HCT116 (cell line): ENCODE measurements at regions not wholly inside any gene's neighbourhood (a gene's known extent, or its start where the extent isn't known, plus 50 kb on each side); places are given as distances from the start of the nearest gene placed in this dataset.

Experiments used
- ATAC-seq: fragments of 200-7000 bp; cut with Tn5 transposase; 2 replicates; pipeline ENCODE4 v1.9.1; 2020; ENCODE audit warnings: mild to moderate bottlenecking, moderate library complexity
- BruUV-seq: library from RNA; stranded (reverse); fragments of 400-500 nt; replicated peaks from 2 replicates; lab custom pipeline; 2021; lab: Mats Ljungman, UMichigan
- CTCF ChIA-PET: fragments of 300-600 bp; sonication (Branson Sonifier 250); formaldehyde crosslinking; loops from one replicate; lab custom pipeline; 2021; ENCODE audit warnings: antibody characterized with exemption; lab: Charles Lee
- POLR2A ChIA-PET: fragments of 300-600, 350-600 bp; sonication (Branson Sonifier 250); formaldehyde crosslinking; loops from one replicate; lab custom pipeline; 2021; ENCODE audit warnings: antibody characterized with exemption; lab: Charles Lee
- RAD21 ChIA-PET, 2 experiments: fragments of 300-600 bp; sonication (Branson Sonifier 250); formaldehyde crosslinking; loops; one replicate each; lab custom pipeline; 2023; ENCODE audit warnings: low total read pairs in 2 of 2; ENCODE audit not compliant: uncharacterized antibody in 2 of 2, unreplicated experiment in 2 of 2, low non-redundant PET in 1 of 2; lab: Charles Lee
- DNase-seq: peaks from one replicate; pipeline ENCODE4 v3.0.0-alpha.2; 2010; ENCODE audit warnings: low read depth, low spot score
- H2AFZ ChIP-seq: fragments of 200-600 bp; shearing (Covaris generic), sonication (generic); 2 replicates; pipeline ENCODE4 v1.6.1; 2017; ENCODE audit warnings: low read depth, mixed run types, mixed read lengths, antibody characterized with exemption, low read length; ENCODE audit not compliant: poor library complexity, severe bottlenecking
- H3K27ac ChIP-seq: 2 replicates; pipeline ENCODE4 v1.5.1; 2012; ENCODE audit warnings: low read depth, low read length
- H3K27me3 ChIP-seq: fragments of 200-600 bp; sonication (generic); 2 replicates; pipeline ENCODE4 v1.6.1; 2016; ENCODE audit warnings: mixed run types, low read length, mixed read lengths; ENCODE audit not compliant: insufficient read depth
- H3K36me3 ChIP-seq, 2 experiments: fragments of 200-500 bp in 1 of 2; fragments of 200-600 bp in 1 of 2; sonication (Bioruptor generic) in 1 of 2; sonication (generic) in 1 of 2; 2 replicates each; pipeline versions ENCODE4 v1.5.1 to v1.6.1; 2014 to 2016; ENCODE audit warnings: low read length in 2 of 2, inconsistent platforms in 1 of 2, mixed read lengths in 1 of 2, mixed run types in 1 of 2; ENCODE audit not compliant: insufficient read depth in 2 of 2, control insufficient read depth in 1 of 2
- H3K4me1 ChIP-seq, 2 experiments: fragments of 200-600 bp in 1 of 2; sonication (generic) in 1 of 2; 2 replicates each; pipeline versions ENCODE4 v1.5.1 to v1.6.1; 2012 to 2017; ENCODE audit warnings: low read length in 2 of 2, inconsistent platforms in 1 of 2, mild to moderate bottlenecking in 1 of 2, mixed read lengths in 1 of 2, mixed run types in 1 of 2, moderate library complexity in 1 of 2; ENCODE audit not compliant: insufficient read depth in 2 of 2, control insufficient read depth in 1 of 2
- H3K4me2 ChIP-seq: fragments of 200-600 bp; sonication (generic); 2 replicates; pipeline ENCODE4 v1.6.1; 2017; ENCODE audit warnings: mixed run types, low read length, mixed read lengths
- H3K4me3 ChIP-seq, 2 experiments: fragments of 200-600 bp in 1 of 2; sonication (generic) in 1 of 2; replicated peaks in 1 of 2; 2 replicates each; pipeline ENCODE4 v1.5.1; 2011 to 2016; ENCODE audit warnings: low read length in 2 of 2, control low read depth in 1 of 2, low read depth in 1 of 2, mild to moderate bottlenecking in 1 of 2, mixed read lengths in 1 of 2, mixed run types in 1 of 2
- H3K79me2 ChIP-seq: fragments of 200-600 bp; sonication (generic); 2 replicates; pipeline ENCODE4 v1.6.1; 2017; ENCODE audit warnings: mild to moderate bottlenecking, mixed run types, low read length, moderate library complexity, mixed read lengths; ENCODE audit not compliant: insufficient read depth
- H3K9ac ChIP-seq: fragments of 200-600 bp; sonication (generic); 2 replicates; pipeline ENCODE4 v1.6.1; 2016; ENCODE audit warnings: low read length, mixed read lengths
- H3K9me2 ChIP-seq: fragments of 200-600 bp; sonication (generic), shearing (Covaris generic); 2 replicates; pipeline ENCODE4 v1.6.1; 2017; ENCODE audit warnings: mixed run types, mild to moderate bottlenecking, moderate library complexity; ENCODE audit not compliant: insufficient read depth
- H3K9me3 ChIP-seq, 2 experiments: fragments of 200-500 bp in 1 of 2; fragments of 200-600 bp in 1 of 2; sonication (Bioruptor generic) in 1 of 2; sonication (generic) in 1 of 2; 2 replicates each; pipeline ENCODE4 v1.6.1; 2014 to 2017; ENCODE audit warnings: low read length in 2 of 2, mixed read lengths in 2 of 2, inconsistent platforms in 1 of 2, low read depth in 1 of 2, mild to moderate bottlenecking in 1 of 2, mixed run types in 1 of 2, moderate library complexity in 1 of 2; ENCODE audit not compliant: control insufficient read depth in 1 of 2, insufficient read depth in 1 of 2
- H4K20me1 ChIP-seq: fragments of 200-600 bp; sonication (generic), shearing (Covaris generic); 2 replicates; pipeline ENCODE4 v1.6.1; 2017; ENCODE audit warnings: mixed run types, mild to moderate bottlenecking, moderate library complexity; ENCODE audit not compliant: insufficient read depth
- CBX3 ChIP-seq: IDR thresholded peaks from 2 replicates; pipeline ENCODE4 v1.6.1; 2012; ENCODE audit warnings: low read depth
- EGR1 ChIP-seq: IDR thresholded peaks from 2 replicates; pipeline ENCODE4 v1.6.1; 2012; ENCODE audit warnings: low read depth
- ELF1 ChIP-seq: IDR thresholded peaks from 2 replicates; pipeline ENCODE4 v1.6.1; 2012; ENCODE audit warnings: low read depth, borderline replicate concordance
- EZH2 ChIP-seq: fragments of 200-600 bp; sonication (generic); IDR thresholded peaks from 2 replicates; pipeline ENCODE4 v1.6.1; 2017; ENCODE audit warnings: antibody characterized with exemption, mixed run types
- EZH2phosphoT487 ChIP-seq: fragments of 200-600 bp; IDR thresholded peaks from 2 replicates; pipeline ENCODE4 v1.6.1; 2018; ENCODE audit warnings: antibody characterized with exemption, borderline replicate concordance
- FOSL1 ChIP-seq: IDR thresholded peaks from 2 replicates; pipeline ENCODE4 v1.6.1; 2012; ENCODE audit warnings: low read depth
- JUND ChIP-seq: IDR thresholded peaks from 2 replicates; pipeline ENCODE4 v1.6.1; 2012
- POLR2AphosphoS5 ChIP-seq: IDR thresholded peaks from 2 replicates; pipeline ENCODE4 v1.6.1; 2011; ENCODE audit warnings: mild to moderate bottlenecking, low read depth, low read length, moderate library complexity
- SIN3A ChIP-seq: IDR thresholded peaks from 2 replicates; pipeline ENCODE4 v1.6.1; 2012; ENCODE audit warnings: low read depth
- SRF ChIP-seq: IDR thresholded peaks from 2 replicates; pipeline ENCODE4 v1.6.1; 2012; ENCODE audit warnings: low read depth
- TCF7L2 ChIP-seq: IDR thresholded peaks from 2 replicates; pipeline ENCODE4 v1.7.0; 2011; ENCODE audit warnings: borderline replicate concordance, inconsistent platforms; ENCODE audit not compliant: insufficient read depth, insufficient read length; ENCODE audit errors: extremely low read depth
- YY1 ChIP-seq: IDR thresholded peaks from 2 replicates; pipeline ENCODE4 v1.6.1; 2011; ENCODE audit warnings: low read length, low read depth, moderate library complexity, mild to moderate bottlenecking; ENCODE audit not compliant: insufficient replicate concordance; ENCODE audit errors: extremely low read depth
- ZFX ChIP-seq: fragments of 450-650 bp; IDR thresholded peaks from 2 replicates; pipeline ENCODE4 v1.6.1; 2017
- ZNF274 ChIP-seq: fragments of 200-500 bp; sonication (Bioruptor generic); IDR thresholded peaks from 2 replicates; pipeline ENCODE4 v1.6.1; 2014; ENCODE audit warnings: mild to moderate bottlenecking, low read depth, low read length, inconsistent platforms
- intact Hi-C: fragments of 100-400 bp; cut with micrococcal nuclease; formaldehyde crosslinking; loops from 2 replicates; pipeline ENCODE4 v1.10.0; 2022
- TF ChIP-seq, protein P1 (sequence below): IDR thresholded peaks from 2 replicates; pipeline ENCODE4 v1.6.1; 2012; ENCODE audit warnings: low read depth

GRCh38 chr18:60485201-60485600, 112.6 kb upstream of the MC4R start (continued):
- TF ChIP-seq ZNF274 (no peak), YY1 (no peak), TCF7L2 (no peak), ZFX (no peak)
- TF ChIP-seq, all 23 proteins: peak for 0

DNA sequence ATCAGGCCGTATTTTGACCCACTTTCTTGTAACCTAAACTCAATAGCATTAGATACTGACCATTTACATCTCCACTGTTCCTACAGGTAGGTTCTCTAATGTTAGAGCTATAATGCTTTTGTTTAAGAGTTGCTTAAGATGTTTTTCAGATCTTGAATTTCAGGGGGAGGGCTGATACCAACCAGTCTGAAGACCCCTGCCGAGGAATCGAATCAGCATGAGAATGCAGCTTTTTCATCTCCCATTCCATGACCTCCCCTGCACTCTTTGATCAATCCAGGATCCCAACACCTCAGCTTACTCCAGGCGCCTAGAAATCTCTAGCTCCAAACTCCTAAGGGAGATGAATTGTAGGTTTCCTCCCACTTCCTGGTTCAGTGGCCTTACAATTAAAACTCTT, 120.5 kb upstream of the MC4R start:
- H2AFZ ChIP-seq: no peak overlapping the region
- no peak overlapping the region for H3K27ac ChIP-seq
- H3K9ac ChIP-seq: no peak overlapping the region
- no peak overlapping the region for H3K4me2 ChIP-seq
- intact Hi-C loops: no loop called here
- H3K36me3 ChIP-seq: no peaks in the 10 kb centered on the region
- H3K27me3 ChIP-seq: no peaks in the 10 kb centered on the region
- no peaks in the 10 kb centered on the region for H4K20me1 ChIP-seq
- no peak for TF ChIP-seq ZFX
- no peak for TF ChIP-seq ELF1
- TF ChIP-seq TCF7L2: no peak
- TF ChIP-seq EGR1: no peak
- TF ChIP-seq SRF: no peak
- no peak for TF ChIP-seq POLR2AphosphoS5
- ATAC-seq (no peak), DNase-seq (no peak)
- BruUV-seq: no TSS peak
- ChIA-PET CTCF (no interaction called here), RAD21 (no interaction called here), POLR2A (no interaction called here)
- no peaks in the 10 kb centered on the region for H3K9me3 ChIP-seq
- no peaks in the 10 kb centered on the region for H3K9me2 ChIP-seq
- no peak overlapping the region for H3K4me3 ChIP-seq
- no peaks in the 10 kb centered on the region for H3K79me2 ChIP-seq
- no peaks in the 10 kb centered on the region for H3K4me1 ChIP-seq

GRCh38 chr18:60499675-60500074, 127.1 kb upstream of the MC4R start:
- DNase-seq (no peak), ATAC-seq (no peak)
- Histone ChIP-seq H4K20me1 (no peaks in the 10 kb centered on the region), H3K9me3 (no peaks in the 10 kb centered on the region), H3K4me2 (no peak overlapping the region), H3K4me1 (no peaks in the 10 kb centered on the region), H3K36me3 (no peaks in the 10 kb centered on the region), H3K79me2 (no peaks in the 10 kb centered on the region), H3K9ac (no peak overlapping the region), H3K27ac (no peak overlapping the region), H2AFZ (no peak overlapping the region), H3K27me3 (no peaks in the 10 kb centered on the region), H3K9me2 (no peaks in the 10 kb centered on the region), H3K4me3 (no peak overlapping the region)
- ChIA-PET CTCF (no interaction called here), POLR2A (no interaction called here), RAD21 (no interaction called here)
- no TSS peak for BruUV-seq
- intact Hi-C loops: no loop called here
- no peak for TF ChIP-seq FOSL1
- TF ChIP-seq EZH2phosphoT487: no peak
- TF ChIP-seq EZH2: no peak
- TF ChIP-seq CBX3: no peak
- no peak for TF ChIP-seq SIN3A
- no peak for TF ChIP-seq ZFX
- no peak for TF ChIP-seq JUND
- no peak for TF ChIP-seq TCF7L2
- TF ChIP-seq, protein P1, sequence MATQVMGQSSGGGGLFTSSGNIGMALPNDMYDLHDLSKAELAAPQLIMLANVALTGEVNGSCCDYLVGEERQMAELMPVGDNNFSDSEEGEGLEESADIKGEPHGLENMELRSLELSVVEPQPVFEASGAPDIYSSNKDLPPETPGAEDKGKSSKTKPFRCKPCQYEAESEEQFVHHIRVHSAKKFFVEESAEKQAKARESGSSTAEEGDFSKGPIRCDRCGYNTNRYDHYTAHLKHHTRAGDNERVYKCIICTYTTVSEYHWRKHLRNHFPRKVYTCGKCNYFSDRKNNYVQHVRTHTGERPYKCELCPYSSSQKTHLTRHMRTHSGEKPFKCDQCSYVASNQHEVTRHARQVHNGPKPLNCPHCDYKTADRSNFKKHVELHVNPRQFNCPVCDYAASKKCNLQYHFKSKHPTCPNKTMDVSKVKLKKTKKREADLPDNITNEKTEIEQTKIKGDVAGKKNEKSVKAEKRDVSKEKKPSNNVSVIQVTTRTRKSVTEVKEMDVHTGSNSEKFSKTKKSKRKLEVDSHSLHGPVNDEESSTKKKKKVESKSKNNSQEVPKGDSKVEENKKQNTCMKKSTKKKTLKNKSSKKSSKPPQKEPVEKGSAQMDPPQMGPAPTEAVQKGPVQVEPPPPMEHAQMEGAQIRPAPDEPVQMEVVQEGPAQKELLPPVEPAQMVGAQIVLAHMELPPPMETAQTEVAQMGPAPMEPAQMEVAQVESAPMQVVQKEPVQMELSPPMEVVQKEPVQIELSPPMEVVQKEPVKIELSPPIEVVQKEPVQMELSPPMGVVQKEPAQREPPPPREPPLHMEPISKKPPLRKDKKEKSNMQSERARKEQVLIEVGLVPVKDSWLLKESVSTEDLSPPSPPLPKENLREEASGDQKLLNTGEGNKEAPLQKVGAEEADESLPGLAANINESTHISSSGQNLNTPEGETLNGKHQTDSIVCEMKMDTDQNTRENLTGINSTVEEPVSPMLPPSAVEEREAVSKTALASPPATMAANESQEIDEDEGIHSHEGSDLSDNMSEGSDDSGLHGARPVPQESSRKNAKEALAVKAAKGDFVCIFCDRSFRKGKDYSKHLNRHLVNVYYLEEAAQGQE: no peak
- TF ChIP-seq POLR2AphosphoS5: no peak
